HEK293 (cell line): ENCODE measurements at regions not wholly inside any gene's neighbourhood (a gene's known extent, or its start where the extent isn't known, plus 50 kb on each side); places are given as distances from the start of the nearest gene placed in this dataset.

Experiments
- CTCF ChIA-PET: fragments of 350-600 bp; formaldehyde crosslinking; extraction: SDS; loops from one replicate; lab custom pipeline; 2021; ENCODE audit warnings: antibody characterized with exemption; lab: Yijun Ruan, JAX
- POLR2A ChIA-PET: fragments of 300-600 bp; formaldehyde crosslinking; extraction: SDS; loops from one replicate; lab custom pipeline; 2020; ENCODE audit warnings: antibody characterized with exemption, inconsistent platforms; lab: Yijun Ruan, JAX
- H3K27ac ChIP-seq: fragments of 200-500 bp; sonication (Bioruptor generic); 2 replicates; pipeline ENCODE4 v1.5.1; 2014; ENCODE audit warnings: low read depth, low read length, control low read depth, inconsistent platforms; ENCODE audit errors: extremely low read depth
- H3K36me3 ChIP-seq, 2 experiments: fragments of 200-500 bp in 1 of 2; sonication (Bioruptor generic) in 1 of 2; 1 replicate in 1 of 2; 2 replicates in 1 of 2; pipeline ENCODE4 v1.5.1; 2014 to 2017; ENCODE audit warnings: inconsistent platforms in 2 of 2, low read length in 2 of 2; ENCODE audit not compliant: control insufficient read depth in 2 of 2, insufficient read depth in 1 of 2
- H3K4me1 ChIP-seq: fragments of 200-500 bp; sonication (Bioruptor generic); 2 replicates; pipeline ENCODE4 v1.5.1; 2014; ENCODE audit warnings: mild to moderate bottlenecking, low read length, inconsistent platforms; ENCODE audit not compliant: control insufficient read depth, insufficient read depth
- H3K4me3 ChIP-seq: 2 replicates; pipeline ENCODE4 v1.5.1; 2011; ENCODE audit warnings: low read depth, mild to moderate bottlenecking, control low read depth, low read length, moderate library complexity
- H3K9me3 ChIP-seq: fragments of 200-500 bp; sonication (Bioruptor generic); 2 replicates; pipeline ENCODE4 v1.5.1; 2014; ENCODE audit warnings: low read depth, low read length, inconsistent platforms; ENCODE audit not compliant: control insufficient read depth, insufficient read depth
- MEIS1 ChIP-seq: sonication (generic); formaldehyde crosslinking; IDR thresholded peaks from 2 replicates; pipeline ENCODE4 v1.8.1; 2022; ENCODE audit warnings: missing genetic modification reagents, mild to moderate bottlenecking, borderline replicate concordance
- ZBTB21 ChIP-seq: fragments of 450-650 bp; formaldehyde crosslinking; IDR thresholded peaks from 2 replicates; pipeline ENCODE4 v1.5.1; 2017; ENCODE audit warnings: missing biosample characterization, missing genetic modification characterization
- ZBTB48 ChIP-seq: fragments of 450-650 bp; formaldehyde crosslinking; IDR thresholded peaks from 2 replicates; pipeline ENCODE4 v1.5.1; 2016; ENCODE audit warnings: missing biosample characterization, missing genetic modification characterization
- ZNF146 ChIP-seq: fragments of 450-650 bp; formaldehyde crosslinking; IDR thresholded peaks from 2 replicates; pipeline ENCODE4 v1.5.1; 2016; ENCODE audit warnings: missing biosample characterization, missing genetic modification characterization
- ZNF248 ChIP-seq: fragments of 450-650 bp; formaldehyde crosslinking; IDR thresholded peaks from 2 replicates; pipeline ENCODE4 v1.5.1; 2017; ENCODE audit warnings: missing biosample characterization, missing genetic modification characterization
- ZNF394 ChIP-seq: fragments of 450-650 bp; formaldehyde crosslinking; IDR thresholded peaks from 2 replicates; pipeline ENCODE4 v1.5.1; 2016; ENCODE audit warnings: missing biosample characterization, missing genetic modification characterization, mild to moderate bottlenecking, moderate library complexity, borderline replicate concordance
- ZNF433 ChIP-seq: fragments of 450-650 bp; formaldehyde crosslinking; IDR thresholded peaks from 2 replicates; pipeline ENCODE4 v1.5.1; 2016; ENCODE audit warnings: missing biosample characterization, missing genetic modification characterization, low read depth
- ZNF768 ChIP-seq: fragments of 450-650 bp; formaldehyde crosslinking; IDR thresholded peaks from 2 replicates; pipeline ENCODE4 v1.5.1; 2018; ENCODE audit warnings: missing biosample characterization, mild to moderate bottlenecking, missing genetic modification characterization
- TF ChIP-seq, protein P1 (sequence below): fragments of 450-650 bp; formaldehyde crosslinking; IDR thresholded peaks from 2 replicates; pipeline ENCODE4 v1.5.1; 2016; ENCODE audit warnings: missing biosample characterization, missing genetic modification characterization
- TF ChIP-seq, protein P2 (sequence below): fragments of 450-650 bp; formaldehyde crosslinking; optimal IDR thresholded peaks from 2 replicates; pipeline ENCODE3; 2016; ENCODE audit warnings: missing biosample characterization, mild to moderate bottlenecking, missing genetic modification characterization
- TF ChIP-seq, protein P3 (sequence below): fragments of 450-650 bp; formaldehyde crosslinking; conservative IDR thresholded peaks from 2 replicates; pipeline ENCODE4 v1.5.1; 2016; ENCODE audit warnings: low read depth, missing biosample characterization, missing genetic modification characterization
- TF ChIP-seq, protein P4 (sequence below): IDR thresholded peaks from 2 replicates; pipeline ENCODE4 v1.6.1; 2011; ENCODE audit warnings: mild to moderate bottlenecking, low read depth, low read length, borderline replicate concordance
- TF ChIP-seq, protein P5 (sequence below): fragments of 450-650 bp; formaldehyde crosslinking; IDR thresholded peaks from 2 replicates; pipeline ENCODE4 v1.5.1; 2016; ENCODE audit warnings: missing biosample characterization, missing genetic modification characterization

DNA sequence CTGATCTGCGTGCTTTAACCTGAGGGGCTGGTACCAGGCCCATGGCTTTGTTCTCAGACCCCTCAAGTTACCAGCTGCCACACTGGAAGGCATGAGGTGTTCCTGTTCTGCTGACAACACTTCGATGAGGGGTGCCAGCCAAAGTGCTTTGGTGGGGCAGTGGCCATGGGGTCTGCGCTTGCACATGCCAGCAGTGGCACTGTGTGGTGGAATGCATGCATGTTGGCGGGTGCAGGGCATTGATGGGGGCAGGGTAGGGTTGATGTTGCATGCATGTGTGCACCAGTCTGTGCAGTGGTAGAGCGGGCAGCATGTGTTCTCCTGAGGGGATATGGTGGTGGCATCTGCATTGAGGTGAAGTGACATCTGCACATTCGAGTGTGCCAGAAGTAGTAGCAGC lies 497.0 kb downstream of the SQOR start (continued):
- TF ChIP-seq, protein P1, sequence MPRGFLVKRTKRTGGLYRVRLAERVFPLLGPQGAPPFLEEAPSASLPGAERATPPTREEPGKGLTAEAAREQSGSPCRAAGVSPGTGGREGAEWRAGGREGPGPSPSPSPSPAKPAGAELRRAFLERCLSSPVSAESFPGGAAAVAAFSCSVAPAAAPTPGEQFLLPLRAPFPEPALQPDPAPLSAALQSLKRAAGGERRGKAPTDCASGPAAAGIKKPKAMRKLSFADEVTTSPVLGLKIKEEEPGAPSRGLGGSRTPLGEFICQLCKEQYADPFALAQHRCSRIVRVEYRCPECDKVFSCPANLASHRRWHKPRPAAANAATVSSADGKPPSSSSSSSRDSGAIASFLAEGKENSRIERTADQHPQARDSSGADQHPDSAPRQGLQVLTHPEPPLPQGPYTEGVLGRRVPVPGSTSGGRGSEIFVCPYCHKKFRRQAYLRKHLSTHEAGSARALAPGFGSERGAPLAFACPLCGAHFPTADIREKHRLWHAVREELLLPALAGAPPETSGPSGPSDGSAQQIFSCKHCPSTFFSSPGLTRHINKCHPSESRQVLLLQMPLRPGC (tag by site-specific recombination), result no peak
- TF ChIP-seq, protein P2, sequence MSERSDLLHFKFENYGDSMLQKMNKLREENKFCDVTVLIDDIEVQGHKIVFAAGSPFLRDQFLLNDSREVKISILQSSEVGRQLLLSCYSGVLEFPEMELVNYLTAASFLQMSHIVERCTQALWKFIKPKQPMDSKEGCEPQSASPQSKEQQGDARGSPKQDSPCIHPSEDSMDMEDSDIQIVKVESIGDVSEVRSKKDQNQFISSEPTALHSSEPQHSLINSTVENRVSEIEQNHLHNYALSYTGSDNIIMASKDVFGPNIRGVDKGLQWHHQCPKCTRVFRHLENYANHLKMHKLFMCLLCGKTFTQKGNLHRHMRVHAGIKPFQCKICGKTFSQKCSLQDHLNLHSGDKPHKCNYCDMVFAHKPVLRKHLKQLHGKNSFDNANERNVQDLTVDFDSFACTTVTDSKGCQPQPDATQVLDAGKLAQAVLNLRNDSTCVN, result no peak
- TF ChIP-seq MEIS1 (CRISPR knock-in tag), result no peak
- TF ChIP-seq, protein P3, sequence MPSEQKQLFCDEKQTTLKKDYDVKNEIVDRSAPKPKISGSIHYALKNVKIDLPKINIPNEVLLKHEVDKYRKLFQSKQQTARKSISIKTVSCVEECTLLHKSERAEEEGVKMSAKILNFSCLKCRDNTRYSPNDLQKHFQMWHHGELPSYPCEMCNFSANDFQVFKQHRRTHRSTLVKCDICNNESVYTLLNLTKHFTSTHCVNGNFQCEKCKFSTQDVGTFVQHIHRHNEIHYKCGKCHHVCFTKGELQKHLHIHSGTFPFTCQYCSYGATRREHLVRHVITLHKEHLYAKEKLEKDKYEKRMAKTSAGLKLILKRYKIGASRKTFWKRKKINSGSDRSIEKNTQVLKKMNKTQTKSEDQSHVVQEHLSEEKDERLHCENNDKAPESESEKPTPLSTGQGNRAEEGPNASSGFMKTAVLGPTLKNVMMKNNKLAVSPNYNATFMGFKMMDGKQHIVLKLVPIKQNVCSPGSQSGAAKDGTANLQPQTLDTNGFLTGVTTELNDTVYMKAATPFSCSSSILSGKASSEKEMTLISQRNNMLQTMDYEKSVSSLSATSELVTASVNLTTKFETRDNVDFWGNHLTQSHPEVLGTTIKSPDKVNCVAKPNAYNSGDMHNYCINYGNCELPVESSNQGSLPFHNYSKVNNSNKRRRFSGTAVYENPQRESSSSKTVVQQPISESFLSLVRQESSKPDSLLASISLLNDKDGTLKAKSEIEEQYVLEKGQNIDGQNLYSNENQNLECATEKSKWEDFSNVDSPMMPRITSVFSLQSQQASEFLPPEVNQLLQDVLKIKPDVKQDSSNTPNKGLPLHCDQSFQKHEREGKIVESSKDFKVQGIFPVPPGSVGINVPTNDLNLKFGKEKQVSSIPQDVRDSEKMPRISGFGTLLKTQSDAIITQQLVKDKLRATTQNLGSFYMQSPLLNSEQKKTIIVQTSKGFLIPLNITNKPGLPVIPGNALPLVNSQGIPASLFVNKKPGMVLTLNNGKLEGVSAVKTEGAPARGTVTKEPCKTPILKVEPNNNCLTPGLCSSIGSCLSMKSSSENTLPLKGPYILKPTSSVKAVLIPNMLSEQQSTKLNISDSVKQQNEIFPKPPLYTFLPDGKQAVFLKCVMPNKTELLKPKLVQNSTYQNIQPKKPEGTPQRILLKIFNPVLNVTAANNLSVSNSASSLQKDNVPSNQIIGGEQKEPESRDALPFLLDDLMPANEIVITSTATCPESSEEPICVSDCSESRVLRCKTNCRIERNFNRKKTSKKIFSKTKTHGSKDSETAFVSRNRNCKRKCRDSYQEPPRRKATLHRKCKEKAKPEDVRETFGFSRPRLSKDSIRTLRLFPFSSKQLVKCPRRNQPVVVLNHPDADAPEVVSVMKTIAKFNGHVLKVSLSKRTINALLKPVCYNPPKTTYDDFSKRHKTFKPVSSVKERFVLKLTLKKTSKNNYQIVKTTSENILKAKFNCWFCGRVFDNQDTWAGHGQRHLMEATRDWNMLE (tag by site-specific recombination), result no peak

DNA sequence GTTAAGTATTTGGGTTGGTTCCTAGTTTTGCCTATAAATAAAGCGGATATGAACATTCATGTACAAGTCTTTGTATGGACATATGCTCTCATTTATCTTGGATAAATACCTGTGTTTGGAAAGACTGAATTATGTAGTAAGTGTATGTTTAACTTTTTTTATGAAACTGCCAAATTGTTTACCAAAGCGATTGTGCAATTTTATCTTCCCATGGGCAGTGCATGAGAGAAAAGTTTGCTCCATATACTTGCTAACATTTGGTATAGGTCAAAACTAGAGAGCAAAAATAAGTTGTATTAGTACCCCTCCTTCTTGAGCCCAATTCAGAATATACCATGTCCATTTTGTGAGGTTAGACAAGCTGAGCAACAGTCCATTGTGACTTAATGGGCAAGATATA lies 502.6 kb downstream of the SQOR start:
- no peaks in the 10 kb centered on the region for H3K9me3 ChIP-seq
- TF ChIP-seq ZNF768 (tag by site-specific recombination) (no peak), ZNF394 (tag by site-specific recombination) (no peak)
- TF ChIP-seq, protein P4, sequence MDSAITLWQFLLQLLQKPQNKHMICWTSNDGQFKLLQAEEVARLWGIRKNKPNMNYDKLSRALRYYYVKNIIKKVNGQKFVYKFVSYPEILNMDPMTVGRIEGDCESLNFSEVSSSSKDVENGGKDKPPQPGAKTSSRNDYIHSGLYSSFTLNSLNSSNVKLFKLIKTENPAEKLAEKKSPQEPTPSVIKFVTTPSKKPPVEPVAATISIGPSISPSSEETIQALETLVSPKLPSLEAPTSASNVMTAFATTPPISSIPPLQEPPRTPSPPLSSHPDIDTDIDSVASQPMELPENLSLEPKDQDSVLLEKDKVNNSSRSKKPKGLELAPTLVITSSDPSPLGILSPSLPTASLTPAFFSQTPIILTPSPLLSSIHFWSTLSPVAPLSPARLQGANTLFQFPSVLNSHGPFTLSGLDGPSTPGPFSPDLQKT, result no peak
- no peak overlapping the region for H3K27ac ChIP-seq
- ChIA-PET POLR2A (no interaction called here), CTCF (no interaction called here)
- H3K36me3 ChIP-seq, result no peaks in the 10 kb centered on the region
- no peak overlapping the region for H3K4me3 ChIP-seq
- no peaks in the 10 kb centered on the region for H3K4me1 ChIP-seq

DNA sequence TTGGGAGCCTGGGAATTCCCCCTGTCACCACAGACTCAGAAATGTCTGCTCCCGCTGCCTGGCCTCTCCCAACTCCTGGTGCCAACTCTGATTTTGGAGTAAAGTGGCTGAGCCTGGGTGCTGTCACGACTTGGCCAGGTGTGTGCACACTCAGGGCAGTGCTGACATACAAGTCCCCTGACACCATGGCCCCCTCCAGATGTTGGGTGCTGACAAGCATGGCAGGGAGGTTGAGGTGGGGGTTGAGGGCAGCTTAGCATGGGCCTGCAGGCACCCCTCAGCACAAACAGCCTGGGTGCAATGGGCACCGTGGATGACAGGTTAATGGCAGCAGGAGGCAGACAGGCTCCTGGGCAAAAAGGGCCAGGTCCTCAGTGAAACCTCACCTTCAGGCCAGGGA lies 511.2 kb downstream of the SQOR start:
- H3K9me3 ChIP-seq, result no peaks in the 10 kb centered on the region
- ChIA-PET POLR2A (no interaction called here), CTCF (no interaction called here)
- no peaks in the 10 kb centered on the region for H3K36me3 ChIP-seq
- no peak overlapping the region for H3K4me3 ChIP-seq
- H3K27ac ChIP-seq, result no peak overlapping the region
- H3K4me1 ChIP-seq, result no peaks in the 10 kb centered on the region
- TF ChIP-seq ZBTB21 (tag by site-specific recombination) (no peak), ZNF433 (no peak), ZNF146 (tag by site-specific recombination) (no peak), ZNF248 (tag by site-specific recombination) (no peak), ZBTB48 (tag by site-specific recombination) (no peak)
- TF ChIP-seq, protein P5, sequence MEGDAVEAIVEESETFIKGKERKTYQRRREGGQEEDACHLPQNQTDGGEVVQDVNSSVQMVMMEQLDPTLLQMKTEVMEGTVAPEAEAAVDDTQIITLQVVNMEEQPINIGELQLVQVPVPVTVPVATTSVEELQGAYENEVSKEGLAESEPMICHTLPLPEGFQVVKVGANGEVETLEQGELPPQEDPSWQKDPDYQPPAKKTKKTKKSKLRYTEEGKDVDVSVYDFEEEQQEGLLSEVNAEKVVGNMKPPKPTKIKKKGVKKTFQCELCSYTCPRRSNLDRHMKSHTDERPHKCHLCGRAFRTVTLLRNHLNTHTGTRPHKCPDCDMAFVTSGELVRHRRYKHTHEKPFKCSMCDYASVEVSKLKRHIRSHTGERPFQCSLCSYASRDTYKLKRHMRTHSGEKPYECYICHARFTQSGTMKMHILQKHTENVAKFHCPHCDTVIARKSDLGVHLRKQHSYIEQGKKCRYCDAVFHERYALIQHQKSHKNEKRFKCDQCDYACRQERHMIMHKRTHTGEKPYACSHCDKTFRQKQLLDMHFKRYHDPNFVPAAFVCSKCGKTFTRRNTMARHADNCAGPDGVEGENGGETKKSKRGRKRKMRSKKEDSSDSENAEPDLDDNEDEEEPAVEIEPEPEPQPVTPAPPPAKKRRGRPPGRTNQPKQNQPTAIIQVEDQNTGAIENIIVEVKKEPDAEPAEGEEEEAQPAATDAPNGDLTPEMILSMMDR (tag by site-specific recombination), result no peak
